Activated T-helper 2 cell treated with anti-CD3 and anti-CD28 coated beads, Interferon-gamma antibody, Interleukin-2, Interleukin-4, amounts not matched to agents 10 μg/mL and 5 μg/mL and 100 μg/mL, durations not matched to agents 14 hours and 24 hours and 36 hours (primary cell): ENCODE measurements at regions not wholly inside any gene's neighbourhood (a gene's known extent, or its start where the extent isn't known, plus 50 kb on each side); places are given as distances from the start of the nearest gene placed in this dataset.

Experiments used
- DNase-seq: peaks from one replicate; pipeline ENCODE4 v3.0.0; 2021; ENCODE audit warnings: low spot score
- H3K27ac Mint-ChIP-seq: one replicate; pipeline ENCODE4 v1.8.0; 2021; ENCODE audit warnings: mixed read lengths
- H3K27me3 Mint-ChIP-seq: one replicate; pipeline ENCODE4 v1.8.0; 2021; ENCODE audit warnings: low read depth, mixed read lengths
- H3K36me3 Mint-ChIP-seq: one replicate; pipeline ENCODE4 v1.8.0; 2021; ENCODE audit warnings: low read depth, mixed read lengths
- H3K4me1 Mint-ChIP-seq: one replicate; pipeline ENCODE4 v1.8.0; 2021; ENCODE audit warnings: low read depth, mixed read lengths
- H3K4me3 Mint-ChIP-seq: one replicate; pipeline ENCODE4 v1.8.0; 2021; ENCODE audit warnings: low read depth, mild to moderate bottlenecking, moderate library complexity, mixed read lengths
- H3K9me3 Mint-ChIP-seq: one replicate; pipeline ENCODE4 v1.8.0; 2021; ENCODE audit warnings: mixed read lengths
- intact Hi-C: fragments of 100-400 bp; cut with micrococcal nuclease; formaldehyde crosslinking; loops from one replicate; pipeline ENCODE4 v1.15.1; 2023

DNA sequence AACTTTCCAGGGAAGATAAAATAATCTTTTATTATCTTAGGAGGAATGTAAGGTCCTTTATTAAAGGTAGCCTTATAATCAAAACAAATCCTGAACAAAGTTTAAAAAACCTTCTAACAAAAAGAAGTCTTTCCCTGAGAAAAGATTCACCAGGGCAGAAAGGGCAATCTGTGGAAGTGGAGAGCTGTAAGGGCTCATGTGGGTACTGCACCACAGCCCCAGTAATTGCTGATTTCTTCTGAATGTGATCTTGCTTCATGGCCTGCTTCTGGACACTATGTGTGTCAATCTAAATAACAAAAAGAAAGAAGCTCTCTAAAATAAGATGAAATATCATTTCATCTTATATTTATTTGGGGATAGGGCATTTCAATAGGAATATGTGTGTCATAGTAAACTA, 1501.6 kb downstream of the OTOL1 start:
- peaks cover 25% of the 10 kb centered on the region for H3K9me3 Mint-ChIP-seq
- no peak overlapping the region for H3K27ac Mint-ChIP-seq
- no peaks in the 10 kb centered on the region for H3K4me1 Mint-ChIP-seq
- intact Hi-C loops, result loop anchor here (1.0 kb wide), 1 partner anchor 8 kb away; no protein-coding TSS in a partner anchor
- no peaks in the 10 kb centered on the region for H3K27me3 Mint-ChIP-seq
- no peak overlapping the region for H3K4me3 Mint-ChIP-seq
- DNase-seq, result no peak
- no peaks in the 10 kb centered on the region for H3K36me3 Mint-ChIP-seq

DNA sequence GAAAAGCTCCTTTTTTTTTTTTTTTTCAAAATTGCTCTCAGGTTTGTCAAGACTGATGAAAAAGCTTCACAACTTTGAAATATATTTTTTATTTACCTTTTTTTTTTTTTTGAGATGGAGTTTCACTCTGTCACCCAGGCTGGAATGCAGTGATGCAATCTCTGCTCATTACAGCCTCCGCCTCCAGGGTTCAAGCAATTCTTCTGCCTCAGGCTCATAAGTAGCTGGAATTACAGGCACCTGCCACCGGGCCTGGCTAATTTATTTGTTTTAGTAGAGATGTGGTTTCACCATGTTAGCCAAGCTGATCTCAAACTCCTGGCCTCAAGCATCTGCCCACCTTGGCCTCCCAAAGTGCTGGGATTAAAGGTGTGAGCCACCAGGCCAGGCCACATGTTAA, 1515.0 kb downstream of the OTOL1 start:
- peaks cover 16% of the 10 kb centered on the region for H3K9me3 Mint-ChIP-seq
- no peak overlapping the region for H3K27ac Mint-ChIP-seq
- no peaks in the 10 kb centered on the region for H3K4me1 Mint-ChIP-seq
- DNase-seq, result no peak
- no peak overlapping the region for H3K4me3 Mint-ChIP-seq
- H3K27me3 Mint-ChIP-seq, result no peaks in the 10 kb centered on the region
- no peaks in the 10 kb centered on the region for H3K36me3 Mint-ChIP-seq
- intact Hi-C loops, result no loop called here

DNA sequence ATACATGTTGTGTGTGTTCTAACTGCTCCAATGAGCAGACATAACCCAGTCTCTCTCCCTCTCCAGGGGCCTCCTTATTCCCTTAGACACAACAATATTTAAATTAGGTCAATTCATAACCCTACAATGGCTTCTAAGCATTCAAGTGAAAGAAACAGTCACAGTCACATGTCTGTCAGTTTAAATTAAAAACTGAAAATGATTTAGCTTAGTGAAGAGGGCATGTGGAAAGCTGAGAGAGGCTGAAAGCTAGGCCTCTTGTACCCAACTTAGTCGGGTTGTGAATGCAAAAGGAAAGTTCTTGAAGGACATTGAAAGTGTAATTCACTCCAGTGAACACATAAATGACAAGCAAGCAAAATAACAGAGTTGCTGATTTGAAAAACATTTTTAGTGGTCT, 1519.6 kb downstream of the OTOL1 start:
- H3K36me3 Mint-ChIP-seq, result no peaks in the 10 kb centered on the region
- H3K27ac Mint-ChIP-seq, result no peak overlapping the region
- peaks cover 8% of the 10 kb centered on the region for H3K9me3 Mint-ChIP-seq
- H3K4me3 Mint-ChIP-seq, result no peak overlapping the region
- no peaks in the 10 kb centered on the region for H3K27me3 Mint-ChIP-seq
- no peak for DNase-seq
- intact Hi-C loops, result no loop called here
- H3K4me1 Mint-ChIP-seq, result no peaks in the 10 kb centered on the region

- intact Hi-C loops, result no loop called here
- no peak overlapping the region for H3K4me3 Mint-ChIP-seq
- no peak for DNase-seq
- H3K27ac Mint-ChIP-seq, result no peak overlapping the region
- H3K4me1 Mint-ChIP-seq, result no peaks in the 10 kb centered on the region
- no peaks in the 10 kb centered on the region for H3K36me3 Mint-ChIP-seq
- H3K9me3 Mint-ChIP-seq, result peaks cover 8% of the 10 kb centered on the region
- no peaks in the 10 kb centered on the region for H3K27me3 Mint-ChIP-seq
These were observed 1521.5 kb downstream of the OTOL1 start for GRCh38 chr3:163018067-163018466.

- Mint-ChIP-seq H3K4me1 (no peaks in the 10 kb centered on the region), H3K27ac (no peak overlapping the region), H3K4me3 (no peak overlapping the region), H3K27me3 (no peaks in the 10 kb centered on the region), H3K9me3 (peaks cover 8% of the 10 kb centered on the region), H3K36me3 (no peaks in the 10 kb centered on the region)
- intact Hi-C loops, result no loop called here
- no peak for DNase-seq
These were observed 1522.1 kb downstream of the OTOL1 start for GRCh38 chr3:163018664-163019063.

- H3K36me3 Mint-ChIP-seq, result no peaks in the 10 kb centered on the region
- intact Hi-C loops, result no loop called here
- H3K4me1 Mint-ChIP-seq, result no peaks in the 10 kb centered on the region
- H3K4me3 Mint-ChIP-seq, result no peak overlapping the region
- H3K27ac Mint-ChIP-seq, result no peak overlapping the region
- peaks cover 8% of the 10 kb centered on the region for H3K9me3 Mint-ChIP-seq
- no peaks in the 10 kb centered on the region for H3K27me3 Mint-ChIP-seq
- no peak for DNase-seq
These were observed 1522.7 kb downstream of the OTOL1 start for GRCh38 chr3:163019260-163019659.

DNA sequence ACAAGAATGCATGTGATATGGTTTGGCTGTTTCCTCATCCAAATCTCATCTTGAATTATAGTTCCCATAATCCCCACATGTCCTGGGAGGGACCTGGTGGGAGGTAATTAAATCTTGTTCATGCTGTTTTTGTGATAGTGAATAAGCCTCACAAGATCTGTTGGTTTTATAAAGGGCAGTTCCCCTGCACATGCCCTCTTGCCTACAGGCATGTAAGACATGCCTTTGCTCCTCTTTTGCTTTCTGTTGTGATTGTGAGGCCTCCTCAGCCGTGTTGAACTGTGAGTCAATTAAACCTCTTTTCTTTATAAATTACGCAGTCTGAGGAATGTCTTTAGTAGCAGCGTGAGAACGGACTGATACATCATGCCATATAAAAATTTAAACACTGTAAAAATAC, 1537.0 kb downstream of the OTOL1 start:
- H3K4me1 Mint-ChIP-seq, result no peaks in the 10 kb centered on the region
- intact Hi-C loops, result no loop called here
- no peak overlapping the region for H3K4me3 Mint-ChIP-seq

GRCh38 chr3:163039636-163040035, 1543.0 kb downstream of the OTOL1 start:
- intact Hi-C loops, result no loop called here
- Mint-ChIP-seq H3K27ac (no peak overlapping the region), H3K4me1 (no peaks in the 10 kb centered on the region)

More for the DNA sequence above, 1537.0 kb downstream of the OTOL1 start:
- Mint-ChIP-seq H3K27ac (no peak overlapping the region), H3K9me3 (peaks cover 10% of the 10 kb centered on the region), H3K36me3 (no peaks in the 10 kb centered on the region), H3K27me3 (no peaks in the 10 kb centered on the region)
- DNase-seq, result no peak

GRCh38 chr3:163043074-163043473, 1546.5 kb downstream of the OTOL1 start:
- no peaks in the 10 kb centered on the region for H3K27me3 Mint-ChIP-seq
- peaks cover 15% of the 10 kb centered on the region for H3K9me3 Mint-ChIP-seq
- H3K27ac Mint-ChIP-seq, result no peak overlapping the region
- intact Hi-C loops, result no loop called here
- H3K4me3 Mint-ChIP-seq, result no peak overlapping the region
- no peaks in the 10 kb centered on the region for H3K36me3 Mint-ChIP-seq
- no peaks in the 10 kb centered on the region for H3K4me1 Mint-ChIP-seq
- no peak for DNase-seq

More at GRCh38 chr3:163039636-163040035, 1543.0 kb downstream of the OTOL1 start:
- H3K36me3 Mint-ChIP-seq, result no peaks in the 10 kb centered on the region
- H3K27me3 Mint-ChIP-seq, result no peaks in the 10 kb centered on the region
- no peak for DNase-seq
- H3K4me3 Mint-ChIP-seq, result no peak overlapping the region
- peaks cover 21% of the 10 kb centered on the region for H3K9me3 Mint-ChIP-seq

GRCh38 chr3:163045945-163046344, 1549.3 kb downstream of the OTOL1 start:
- Mint-ChIP-seq H3K9me3 (peaks cover 10% of the 10 kb centered on the region), H3K27me3 (no peaks in the 10 kb centered on the region), H3K27ac (no peak overlapping the region), H3K4me3 (no peak overlapping the region), H3K36me3 (no peaks in the 10 kb centered on the region), H3K4me1 (no peaks in the 10 kb centered on the region)
- intact Hi-C loops, result no loop called here
- DNase-seq, result no peak

GRCh38 chr3:163048881-163049280, 1552.3 kb downstream of the OTOL1 start:
- Mint-ChIP-seq H3K9me3 (no peaks in the 10 kb centered on the region), H3K27me3 (no peaks in the 10 kb centered on the region), H3K4me1 (no peaks in the 10 kb centered on the region), H3K4me3 (no peak overlapping the region), H3K27ac (no peak overlapping the region), H3K36me3 (no peaks in the 10 kb centered on the region)
- DNase-seq, result no peak
- intact Hi-C loops, result no loop called here

- H3K27me3 Mint-ChIP-seq, result no peaks in the 10 kb centered on the region
- no peaks in the 10 kb centered on the region for H3K4me1 Mint-ChIP-seq
- H3K27ac Mint-ChIP-seq, result no peak overlapping the region
- H3K9me3 Mint-ChIP-seq, result no peaks in the 10 kb centered on the region
- intact Hi-C loops, result loop anchor here (10.0 kb wide), 2 partner anchors 438 to 1492 kb away; no protein-coding TSS in a partner anchor
- DNase-seq, result no peak
- no peaks in the 10 kb centered on the region for H3K36me3 Mint-ChIP-seq
- H3K4me3 Mint-ChIP-seq, result no peak overlapping the region
These were observed 1560.4 kb downstream of the OTOL1 start for GRCh38 chr3:163056874-163057497.

DNA sequence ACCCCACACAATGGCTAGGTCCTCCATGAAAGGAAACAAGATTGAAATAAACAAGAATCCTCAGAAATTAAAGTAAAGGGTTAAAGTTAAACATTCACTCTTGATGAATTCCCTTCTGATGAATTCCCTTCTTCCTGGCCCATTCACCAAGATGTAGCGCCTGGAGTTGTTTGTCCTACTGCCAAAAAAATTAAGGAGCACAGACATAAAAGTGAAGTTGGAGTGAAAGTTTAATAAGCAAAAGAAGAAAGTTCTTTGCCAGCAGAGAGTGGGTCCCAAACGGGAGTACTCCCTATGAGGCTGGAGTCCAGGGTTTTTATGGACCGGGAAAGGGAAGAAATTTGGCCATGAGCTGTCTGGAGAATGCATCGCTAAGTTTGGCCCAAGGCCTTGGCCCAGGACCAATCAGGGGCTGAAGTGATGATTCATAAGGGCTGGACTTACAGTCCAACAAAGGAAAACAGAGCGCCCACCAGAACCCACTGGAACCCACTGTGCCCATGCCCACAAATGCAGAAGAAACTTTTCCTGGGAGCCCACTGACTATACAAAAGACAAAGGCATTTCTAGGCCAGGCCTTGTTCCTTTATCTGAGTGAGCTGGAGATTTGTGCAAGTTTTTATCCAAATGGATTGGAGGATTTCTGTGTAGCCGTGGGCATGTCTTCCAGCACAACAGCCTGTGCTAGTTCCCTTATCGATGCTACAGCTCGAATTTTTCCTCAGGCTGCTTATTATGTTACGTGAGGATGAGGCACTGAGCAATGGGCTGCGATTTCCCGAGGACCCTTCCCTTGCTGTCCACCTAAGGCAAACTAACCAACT, 1561.6 kb downstream of the OTOL1 start:
- no peak for DNase-seq
- H3K27me3 Mint-ChIP-seq, result no peaks in the 10 kb centered on the region
- H3K9me3 Mint-ChIP-seq, result no peaks in the 10 kb centered on the region
- H3K36me3 Mint-ChIP-seq, result no peaks in the 10 kb centered on the region
- intact Hi-C loops, result loop anchor here (10.0 kb wide), 2 partner anchors 437 to 1493 kb away; no protein-coding TSS in a partner anchor
- no peak overlapping the region for H3K4me3 Mint-ChIP-seq
- H3K27ac Mint-ChIP-seq, result no peak overlapping the region
- H3K4me1 Mint-ChIP-seq, result no peaks in the 10 kb centered on the region
